ENCODE measurements at regions not wholly inside any gene's neighbourhood (a gene's known extent, or its start where the extent isn't known, plus 50 kb on each side); places are given as distances from the start of the nearest gene placed in this dataset.

GRCh38 chr1:108050911-108051629 is 86.1 kb upstream of the VAV3 start:
- Histone ChIP-seq H2AFZ (ENCODE audit: low read depth, low read length) (no peak overlapping the region), H3K27me3 (ENCODE audit: low read depth, low read length) (no peaks in the 10 kb centered on the region), H3K9me3 (ENCODE audit: insufficient read depth, low read length) (no peaks in the 10 kb centered on the region), H3K4me3 (ENCODE audit: low read length) (no peak overlapping the region), H3K4me2 (ENCODE audit: low read length) (no peak overlapping the region), H3K27ac (ENCODE audit: low read length) (no peak overlapping the region), H3K36me3 (replicated peaks; ENCODE audit: low read depth, low read length) (no peaks in the 10 kb centered on the region), H3K9ac (ENCODE audit: low read length) (no peak overlapping the region), H3K79me2 (ENCODE audit: low read length) (no peaks in the 10 kb centered on the region), H4K20me1 (ENCODE audit: insufficient read depth, low read length) (no peaks in the 10 kb centered on the region), H3K4me1 (ENCODE audit: low read length) (no peaks in the 10 kb centered on the region)
- TF ChIP-seq, protein P1, sequence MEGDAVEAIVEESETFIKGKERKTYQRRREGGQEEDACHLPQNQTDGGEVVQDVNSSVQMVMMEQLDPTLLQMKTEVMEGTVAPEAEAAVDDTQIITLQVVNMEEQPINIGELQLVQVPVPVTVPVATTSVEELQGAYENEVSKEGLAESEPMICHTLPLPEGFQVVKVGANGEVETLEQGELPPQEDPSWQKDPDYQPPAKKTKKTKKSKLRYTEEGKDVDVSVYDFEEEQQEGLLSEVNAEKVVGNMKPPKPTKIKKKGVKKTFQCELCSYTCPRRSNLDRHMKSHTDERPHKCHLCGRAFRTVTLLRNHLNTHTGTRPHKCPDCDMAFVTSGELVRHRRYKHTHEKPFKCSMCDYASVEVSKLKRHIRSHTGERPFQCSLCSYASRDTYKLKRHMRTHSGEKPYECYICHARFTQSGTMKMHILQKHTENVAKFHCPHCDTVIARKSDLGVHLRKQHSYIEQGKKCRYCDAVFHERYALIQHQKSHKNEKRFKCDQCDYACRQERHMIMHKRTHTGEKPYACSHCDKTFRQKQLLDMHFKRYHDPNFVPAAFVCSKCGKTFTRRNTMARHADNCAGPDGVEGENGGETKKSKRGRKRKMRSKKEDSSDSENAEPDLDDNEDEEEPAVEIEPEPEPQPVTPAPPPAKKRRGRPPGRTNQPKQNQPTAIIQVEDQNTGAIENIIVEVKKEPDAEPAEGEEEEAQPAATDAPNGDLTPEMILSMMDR (IDR thresholded peaks at IDR 0.05; ENCODE audit: low read depth, low read length) = no peak

DNA sequence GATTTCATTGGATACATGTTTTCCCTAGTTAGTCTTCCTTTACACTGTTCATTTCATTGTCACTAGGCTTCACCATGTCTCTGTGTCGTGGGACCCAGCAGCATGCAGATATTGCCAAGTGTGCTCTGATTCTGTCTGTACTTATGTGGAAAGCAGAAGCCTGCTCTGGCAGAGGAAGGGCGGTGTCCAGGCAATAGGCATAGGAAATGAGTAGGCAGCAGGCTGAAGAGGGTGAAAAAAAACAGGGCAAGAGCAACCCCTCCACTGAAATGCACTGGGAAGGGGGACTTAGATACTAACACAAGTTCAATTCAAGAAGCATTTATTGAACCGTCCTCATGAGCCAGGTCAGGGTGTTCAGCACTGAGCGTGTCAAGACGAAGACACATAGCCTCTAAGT is 85.2 kb upstream of the VAV3 start:
- H3K4me3 ChIP-seq (ENCODE audit: low read length) = no peak overlapping the region
- H2AFZ ChIP-seq (ENCODE audit: low read depth, low read length) = no peak overlapping the region
- no peaks in the 10 kb centered on the region for H3K36me3 ChIP-seq (replicated peaks; ENCODE audit: low read depth, low read length)
- H3K4me1 ChIP-seq (ENCODE audit: low read length) = no peaks in the 10 kb centered on the region
- no peak overlapping the region for H3K9ac ChIP-seq (ENCODE audit: low read length)
- H3K27ac ChIP-seq (ENCODE audit: low read length) = no peak overlapping the region
- no peaks in the 10 kb centered on the region for H3K27me3 ChIP-seq (ENCODE audit: low read depth, low read length)
- no peaks in the 10 kb centered on the region for H4K20me1 ChIP-seq (ENCODE audit: insufficient read depth, low read length)
- no peak overlapping the region for H3K4me2 ChIP-seq (ENCODE audit: low read length)
- no peak for TF ChIP-seq EZH2phosphoT487 (IDR thresholded peaks at IDR 0.05; ENCODE audit: low read depth)
- TF ChIP-seq, protein P1 (IDR thresholded peaks at IDR 0.05; ENCODE audit: low read depth, low read length) = no peak
- H3K9me3 ChIP-seq (ENCODE audit: insufficient read depth, low read length) = no peaks in the 10 kb centered on the region
- no peaks in the 10 kb centered on the region for H3K79me2 ChIP-seq (ENCODE audit: low read length)

- Histone ChIP-seq H3K9me3 (ENCODE audit: insufficient read depth, low read length) (no peaks in the 10 kb centered on the region), H3K79me2 (ENCODE audit: low read length) (no peaks in the 10 kb centered on the region), H3K27me3 (ENCODE audit: low read depth, low read length) (no peaks in the 10 kb centered on the region), H3K36me3 (replicated peaks; ENCODE audit: low read depth, low read length) (no peaks in the 10 kb centered on the region), H2AFZ (ENCODE audit: low read depth, low read length) (no peak overlapping the region), H3K4me2 (ENCODE audit: low read length) (no peak overlapping the region), H4K20me1 (ENCODE audit: insufficient read depth, low read length) (no peaks in the 10 kb centered on the region), H3K27ac (ENCODE audit: low read length) (no peak overlapping the region), H3K9ac (ENCODE audit: low read length) (no peak overlapping the region), H3K4me1 (ENCODE audit: low read length) (peaks cover 3% of the 10 kb centered on the region), H3K4me3 (ENCODE audit: low read length) (no peak overlapping the region)
- TF ChIP-seq, protein P1 (IDR thresholded peaks at IDR 0.05; ENCODE audit: low read depth, low read length) = no peak
- TF ChIP-seq EZH2phosphoT487 (IDR thresholded peaks at IDR 0.05; ENCODE audit: low read depth) = no peak
Measured at GRCh38 chr1:108049178-108049819, 84.3 kb upstream of the VAV3 start.

DNA sequence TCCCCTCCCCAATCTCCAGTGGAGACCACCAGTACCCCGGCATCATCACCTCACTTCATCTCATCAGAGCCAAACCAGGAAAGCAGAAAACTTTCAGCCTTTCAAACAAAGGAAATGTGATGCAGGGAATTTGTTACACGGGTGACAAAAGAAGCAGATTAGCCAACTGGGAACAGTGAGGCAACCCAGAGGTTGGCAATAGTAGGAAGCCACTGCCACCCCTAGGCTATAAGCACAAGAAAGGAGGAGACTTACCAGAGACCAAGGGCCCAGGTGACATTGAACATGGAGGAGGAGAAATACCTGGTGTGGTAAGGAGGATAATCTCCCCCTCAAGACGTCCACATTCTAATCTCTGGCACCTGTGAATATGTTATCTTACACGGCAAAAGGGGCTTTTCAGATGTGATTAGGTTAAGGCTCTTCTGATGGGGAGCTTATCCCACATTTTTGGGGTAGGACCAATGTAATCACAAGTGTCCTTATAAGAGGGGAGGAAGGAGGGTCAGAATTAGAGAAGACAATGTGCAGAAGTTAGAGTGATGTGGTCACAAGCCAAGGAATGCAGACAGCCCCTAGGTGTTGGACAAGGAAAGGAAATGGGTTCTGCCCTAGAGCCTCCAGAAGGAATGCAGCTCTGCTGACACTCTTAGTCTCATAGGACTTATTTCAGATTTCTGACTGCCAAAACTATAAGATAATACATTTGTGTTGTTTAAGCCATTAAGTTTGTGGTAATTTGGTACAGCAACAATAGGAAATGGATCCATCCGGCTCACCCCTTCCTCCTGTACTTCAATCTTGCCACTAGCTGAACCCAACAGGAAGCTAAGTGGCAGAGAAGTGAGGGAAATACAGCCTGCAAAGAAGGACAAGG is 83.6 kb upstream of the VAV3 start:
- Histone ChIP-seq H3K9ac (ENCODE audit: low read length) (no peak overlapping the region), H4K20me1 (ENCODE audit: insufficient read depth, low read length) (no peaks in the 10 kb centered on the region), H3K27me3 (ENCODE audit: low read depth, low read length) (no peaks in the 10 kb centered on the region), H3K4me1 (ENCODE audit: low read length) (peaks cover 10% of the 10 kb centered on the region), H2AFZ (ENCODE audit: low read depth, low read length) (no peak overlapping the region), H3K36me3 (replicated peaks; ENCODE audit: low read depth, low read length) (no peaks in the 10 kb centered on the region), H3K4me3 (ENCODE audit: low read length) (no peak overlapping the region), H3K79me2 (ENCODE audit: low read length) (no peaks in the 10 kb centered on the region), H3K9me3 (ENCODE audit: insufficient read depth, low read length) (no peaks in the 10 kb centered on the region), H3K27ac (ENCODE audit: low read length) (no peak overlapping the region), H3K4me2 (ENCODE audit: low read length) (no peak overlapping the region)
- TF ChIP-seq, protein P1 (IDR thresholded peaks at IDR 0.05; ENCODE audit: low read depth, low read length) = no peak
- TF ChIP-seq EZH2phosphoT487 (IDR thresholded peaks at IDR 0.05; ENCODE audit: low read depth) = no peak
